Activated CD4-positive, alpha-beta memory T cell treated with anti-CD3 and anti-CD28 coated beads, Interleukin-2, amount 10 ng/mL, durations not matched to agents 7 days and 5 days (primary cell): ENCODE measurements at regions not wholly inside any gene's neighbourhood (a gene's known extent, or its start where the extent isn't known, plus 50 kb on each side); places are given as distances from the start of the nearest gene placed in this dataset.

Experiments used
- CTCF ChIA-PET: fragments of 350-600 bp; sonication (Branson Sonifier 250); formaldehyde crosslinking; loops from one replicate; lab custom pipeline; 2021; ENCODE audit warnings: antibody characterized with exemption, inconsistent platforms; lab: Charles Lee
- POLR2A ChIA-PET: fragments of 350-600 bp; sonication (Branson Sonifier 250); formaldehyde crosslinking; loops from one replicate; lab custom pipeline; 2021; ENCODE audit warnings: antibody characterized with exemption; lab: Charles Lee
- DNase-seq: peaks from one replicate; pipeline ENCODE4 v3.0.0-alpha.2; 2020
- H3K27ac Mint-ChIP-seq: one replicate; pipeline ENCODE4 v1.8.0; 2021; ENCODE audit warnings: mild to moderate bottlenecking, mixed read lengths
- H3K27me3 Mint-ChIP-seq: one replicate; pipeline ENCODE4 v1.8.0; 2021; ENCODE audit warnings: mixed read lengths
- H3K36me3 Mint-ChIP-seq: one replicate; pipeline ENCODE4 v1.8.0; 2021; ENCODE audit warnings: low read depth, mixed read lengths
- H3K4me1 Mint-ChIP-seq: one replicate; pipeline ENCODE4 v1.8.0; 2021; ENCODE audit warnings: mixed read lengths
- H3K4me3 Mint-ChIP-seq: one replicate; pipeline ENCODE4 v1.8.0; 2021; ENCODE audit warnings: mild to moderate bottlenecking, mixed read lengths
- H3K9me3 Mint-ChIP-seq: one replicate; pipeline ENCODE4 v1.8.0; 2021; ENCODE audit warnings: mixed read lengths

- no peak for DNase-seq
- Mint-ChIP-seq H3K27me3 (no peaks in the 10 kb centered on the region), H3K36me3 (no peaks in the 10 kb centered on the region), H3K27ac (no peak overlapping the region), H3K9me3 (no peaks in the 10 kb centered on the region), H3K4me1 (no peaks in the 10 kb centered on the region), H3K4me3 (no peak overlapping the region)
- CTCF ChIA-PET = no interaction called here
- POLR2A ChIA-PET = no interaction called here
Measured at GRCh38 chr20:11266571-11266970, 592.8 kb upstream of the JAG1 start.

GRCh38 chr20:11267131-11267761, 593.4 kb upstream of the JAG1 start:
- CTCF ChIA-PET = no interaction called here
- Mint-ChIP-seq H3K4me3 (no peak overlapping the region), H3K27me3 (no peaks in the 10 kb centered on the region), H3K27ac (no peak overlapping the region), H3K4me1 (no peaks in the 10 kb centered on the region), H3K36me3 (no peaks in the 10 kb centered on the region), H3K9me3 (no peaks in the 10 kb centered on the region)
- POLR2A ChIA-PET = no interaction called here
- no peak for DNase-seq

GRCh38 chr20:11267762-11268335, 594.0 kb upstream of the JAG1 start:
- no peaks in the 10 kb centered on the region for H3K4me1 Mint-ChIP-seq
- no peak for DNase-seq
- H3K27me3 Mint-ChIP-seq = no peaks in the 10 kb centered on the region
- H3K9me3 Mint-ChIP-seq = no peaks in the 10 kb centered on the region
- H3K27ac Mint-ChIP-seq = no peak overlapping the region
- H3K4me3 Mint-ChIP-seq = no peak overlapping the region
- no peaks in the 10 kb centered on the region for H3K36me3 Mint-ChIP-seq
- ChIA-PET CTCF (interaction anchor here (0.7 kb wide), 1 partner anchor 8 kb away, joined by 3 read pairs; no protein-coding TSS in a partner anchor), POLR2A (interaction anchor here (0.7 kb wide), 1 partner anchor 834 kb away, joined by 3 read pairs; no protein-coding TSS in a partner anchor)

GRCh38 chr20:11270566-11270965, 596.8 kb upstream of the JAG1 start:
- CTCF ChIA-PET = no interaction called here
- no peaks in the 10 kb centered on the region for H3K27me3 Mint-ChIP-seq
- POLR2A ChIA-PET = no interaction called here
- no peak overlapping the region for H3K4me3 Mint-ChIP-seq
- no peaks in the 10 kb centered on the region for H3K4me1 Mint-ChIP-seq
- H3K27ac Mint-ChIP-seq = no peak overlapping the region
- H3K9me3 Mint-ChIP-seq = no peaks in the 10 kb centered on the region
- DNase-seq = no peak
- no peaks in the 10 kb centered on the region for H3K36me3 Mint-ChIP-seq

GRCh38 chr20:11271319-11271718, 597.5 kb upstream of the JAG1 start:
- H3K4me1 Mint-ChIP-seq = no peaks in the 10 kb centered on the region
- H3K27me3 Mint-ChIP-seq = no peaks in the 10 kb centered on the region
- H3K4me3 Mint-ChIP-seq = no peak overlapping the region
- no peaks in the 10 kb centered on the region for H3K9me3 Mint-ChIP-seq
- DNase-seq = no peak
- no peaks in the 10 kb centered on the region for H3K36me3 Mint-ChIP-seq
- H3K27ac Mint-ChIP-seq = no peak overlapping the region
- CTCF ChIA-PET = no interaction called here
- POLR2A ChIA-PET = no interaction called here

GRCh38 chr20:11271920-11272594, 598.3 kb upstream of the JAG1 start:
- POLR2A ChIA-PET = no interaction called here
- Mint-ChIP-seq H3K27me3 (no peaks in the 10 kb centered on the region), H3K4me3 (no peak overlapping the region), H3K9me3 (no peaks in the 10 kb centered on the region), H3K4me1 (no peaks in the 10 kb centered on the region), H3K36me3 (no peaks in the 10 kb centered on the region), H3K27ac (no peak overlapping the region)
- no peak for DNase-seq
- CTCF ChIA-PET = no interaction called here

- Mint-ChIP-seq H3K27me3 (no peaks in the 10 kb centered on the region), H3K36me3 (no peaks in the 10 kb centered on the region), H3K4me3 (no peak overlapping the region), H3K9me3 (peaks cover 7% of the 10 kb centered on the region), H3K27ac (no peak overlapping the region), H3K4me1 (no peaks in the 10 kb centered on the region)
- no peak for DNase-seq
- POLR2A ChIA-PET = no interaction called here
- CTCF ChIA-PET = no interaction called here
Measured at GRCh38 chr20:11274141-11274594, 600.4 kb upstream of the JAG1 start.

- ChIA-PET CTCF (interaction anchor here (0.8 kb wide), 1 partner anchor 277 kb away, joined by 3 read pairs; no protein-coding TSS in a partner anchor), POLR2A (no interaction called here)
- H3K9me3 Mint-ChIP-seq = peaks cover 7% of the 10 kb centered on the region
- no peaks in the 10 kb centered on the region for H3K36me3 Mint-ChIP-seq
- H3K27me3 Mint-ChIP-seq = no peaks in the 10 kb centered on the region
- no peak for DNase-seq
- no peaks in the 10 kb centered on the region for H3K4me1 Mint-ChIP-seq
- no peak overlapping the region for H3K27ac Mint-ChIP-seq
- H3K4me3 Mint-ChIP-seq = no peak overlapping the region
Measured at GRCh38 chr20:11275740-11276139, 601.9 kb upstream of the JAG1 start.

- H3K36me3 Mint-ChIP-seq = no peaks in the 10 kb centered on the region
- no peaks in the 10 kb centered on the region for H3K27me3 Mint-ChIP-seq
- POLR2A ChIA-PET = no interaction called here
- DNase-seq = no peak
- H3K9me3 Mint-ChIP-seq = peaks cover 9% of the 10 kb centered on the region
- CTCF ChIA-PET = no interaction called here
- H3K4me1 Mint-ChIP-seq = no peaks in the 10 kb centered on the region
- no peak overlapping the region for H3K4me3 Mint-ChIP-seq
- H3K27ac Mint-ChIP-seq = no peak overlapping the region
Measured at GRCh38 chr20:11277170-11277569, 603.4 kb upstream of the JAG1 start.

GRCh38 chr20:11277858-11278257, 604.1 kb upstream of the JAG1 start:
- DNase-seq = no peak
- no peaks in the 10 kb centered on the region for H3K27me3 Mint-ChIP-seq
- H3K4me3 Mint-ChIP-seq = no peak overlapping the region
- ChIA-PET POLR2A (no interaction called here), CTCF (no interaction called here)
- no peaks in the 10 kb centered on the region for H3K4me1 Mint-ChIP-seq
- H3K27ac Mint-ChIP-seq = no peak overlapping the region
- H3K9me3 Mint-ChIP-seq = peaks cover 9% of the 10 kb centered on the region
- H3K36me3 Mint-ChIP-seq = no peaks in the 10 kb centered on the region

- peaks cover 9% of the 10 kb centered on the region for H3K9me3 Mint-ChIP-seq
- ChIA-PET POLR2A (no interaction called here), CTCF (no interaction called here)
- DNase-seq = no peak
- H3K27ac Mint-ChIP-seq = no peak overlapping the region
- no peaks in the 10 kb centered on the region for H3K27me3 Mint-ChIP-seq
- no peaks in the 10 kb centered on the region for H3K36me3 Mint-ChIP-seq
- no peaks in the 10 kb centered on the region for H3K4me1 Mint-ChIP-seq
- no peak overlapping the region for H3K4me3 Mint-ChIP-seq
Measured at GRCh38 chr20:11278461-11278860, 604.7 kb upstream of the JAG1 start.

GRCh38 chr20:11281240-11281639, 607.4 kb upstream of the JAG1 start:
- no peak for DNase-seq
- H3K27me3 Mint-ChIP-seq = no peaks in the 10 kb centered on the region
- H3K4me1 Mint-ChIP-seq = no peaks in the 10 kb centered on the region
- ChIA-PET CTCF (no interaction called here), POLR2A (no interaction called here)
- H3K27ac Mint-ChIP-seq = no peak overlapping the region
- no peaks in the 10 kb centered on the region for H3K36me3 Mint-ChIP-seq
- peaks cover 9% of the 10 kb centered on the region for H3K9me3 Mint-ChIP-seq
- no peak overlapping the region for H3K4me3 Mint-ChIP-seq

GRCh38 chr20:11281768-11282167, 608.0 kb upstream of the JAG1 start:
- ChIA-PET CTCF (no interaction called here), POLR2A (no interaction called here)
- Mint-ChIP-seq H3K27me3 (no peaks in the 10 kb centered on the region), H3K27ac (no peak overlapping the region), H3K4me1 (no peaks in the 10 kb centered on the region), H3K4me3 (no peak overlapping the region), H3K36me3 (no peaks in the 10 kb centered on the region), H3K9me3 (peaks cover 9% of the 10 kb centered on the region)
- DNase-seq = no peak
